ENCODE measurements at regions not wholly inside any gene's neighbourhood (a gene's known extent, or its start where the extent isn't known, plus 50 kb on each side); places are given as distances from the start of the nearest gene placed in this dataset.
"Not testable (repeated sequence)": the region's sequence is repeated elsewhere in the genome, so short reads cannot be mapped to it uniquely, and the experiment has no call there.

DNA sequence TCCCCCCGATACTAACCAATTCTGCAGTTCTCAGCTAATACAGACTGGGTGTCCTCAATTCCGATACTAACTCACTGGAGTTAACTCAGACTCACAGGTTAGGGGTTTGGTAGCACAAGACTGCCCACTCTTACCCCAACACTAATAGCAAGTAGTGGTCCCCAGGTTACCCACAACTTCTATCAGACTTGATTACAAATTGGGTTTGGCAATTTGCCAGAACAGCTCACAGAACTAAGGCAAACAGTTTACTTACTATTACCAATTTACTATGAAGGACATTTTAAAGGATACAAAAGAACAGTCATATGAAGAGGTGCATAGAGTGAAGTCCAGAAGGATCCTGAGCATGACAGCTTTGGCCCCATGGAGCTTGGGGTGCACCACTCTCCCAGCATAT, 201.8 kb upstream of the VCX start:
- no peaks in the 10 kb centered on the region for H3K4me1 ChIP-seq (ENCODE audit: control insufficient read depth, insufficient read depth, low read length)
- peaks cover 9% of the 10 kb centered on the region for H3K27me3 ChIP-seq (ENCODE audit: control insufficient read depth, insufficient read depth, low read length)
- no peaks in the 10 kb centered on the region for H3K36me3 ChIP-seq (ENCODE audit: control insufficient read depth, insufficient read depth, low read length)
- H3K9me3 ChIP-seq (replicated peaks; ENCODE audit: control insufficient read depth, low read depth, low read length), result no peaks in the 10 kb centered on the region
- no peak overlapping the region for H3K4me3 ChIP-seq (ENCODE audit: low read length)
- WGBS (ENCODE audit: insufficient coverage), result 100% methylated on average over 2 of the region's 2 CpGs
- no peak for DNase-seq
- no peak overlapping the region for H3K27ac ChIP-seq (ENCODE audit: low read length)

GRCh38 chrX:7640392-7640791, 202.6 kb upstream of the VCX start:
- no peak for DNase-seq
- WGBS (ENCODE audit: insufficient coverage), result 60% methylated on average over 1 of the region's 2 CpGs
- no peaks in the 10 kb centered on the region for H3K36me3 ChIP-seq (ENCODE audit: control insufficient read depth, insufficient read depth, low read length)
- H3K9me3 ChIP-seq (replicated peaks; ENCODE audit: control insufficient read depth, low read depth, low read length), result no peaks in the 10 kb centered on the region
- H3K4me1 ChIP-seq (ENCODE audit: control insufficient read depth, insufficient read depth, low read length), result no peaks in the 10 kb centered on the region
- H3K27me3 ChIP-seq (ENCODE audit: control insufficient read depth, insufficient read depth, low read length), result peaks cover 8% of the 10 kb centered on the region
- H3K4me3 ChIP-seq (ENCODE audit: low read length), result no peak overlapping the region
- H3K27ac ChIP-seq (ENCODE audit: low read length), result no peak overlapping the region

GRCh38 chrX:7638078-7638710, 204.8 kb upstream of the VCX start:
- no peak overlapping the region for H3K27ac ChIP-seq (ENCODE audit: low read length)
- H3K9me3 ChIP-seq (replicated peaks; ENCODE audit: control insufficient read depth, low read depth, low read length), result no peaks in the 10 kb centered on the region
- peaks cover 2% of the 10 kb centered on the region for H3K27me3 ChIP-seq (ENCODE audit: control insufficient read depth, insufficient read depth, low read length)
- H3K4me1 ChIP-seq (ENCODE audit: control insufficient read depth, insufficient read depth, low read length), result no peaks in the 10 kb centered on the region
- H3K4me3 ChIP-seq (ENCODE audit: low read length), result no peak overlapping the region
- 81% methylated on average over 6 of the region's 7 CpGs for WGBS (ENCODE audit: insufficient coverage)
- H3K36me3 ChIP-seq (ENCODE audit: control insufficient read depth, insufficient read depth, low read length), result no peaks in the 10 kb centered on the region
- no peak for DNase-seq

- no peaks in the 10 kb centered on the region for H3K4me1 ChIP-seq (ENCODE audit: control insufficient read depth, insufficient read depth, low read length)
- no peaks in the 10 kb centered on the region for H3K36me3 ChIP-seq (ENCODE audit: control insufficient read depth, insufficient read depth, low read length)
- no peak overlapping the region for H3K4me3 ChIP-seq (ENCODE audit: low read length)
- DNase-seq, result peak; percentile 57
- WGBS (ENCODE audit: insufficient coverage), result 33% methylated on average over 1 of the region's 3 CpGs
- H3K27me3 ChIP-seq (ENCODE audit: control insufficient read depth, insufficient read depth, low read length), result peaks cover 2% of the 10 kb centered on the region
- peaks cover 2% of the 10 kb centered on the region for H3K9me3 ChIP-seq (replicated peaks; ENCODE audit: control insufficient read depth, low read depth, low read length)
- no peak overlapping the region for H3K27ac ChIP-seq (ENCODE audit: low read length)
These were observed 205.9 kb upstream of the VCX start for GRCh38 chrX:7637066-7637465.

- whole genome bisulfite sequencing (ENCODE audit: insufficient coverage), result no CpG with 5 or more reads among the region's 3 CpGs
- H3K4me3 ChIP-seq (ENCODE audit: low read length), result no peak overlapping the region
- H3K27me3 ChIP-seq (ENCODE audit: control insufficient read depth, insufficient read depth, low read length), result peaks cover 2% of the 10 kb centered on the region
- no peaks in the 10 kb centered on the region for H3K36me3 ChIP-seq (ENCODE audit: control insufficient read depth, insufficient read depth, low read length)
- no peak for DNase-seq
- H3K4me1 ChIP-seq (ENCODE audit: control insufficient read depth, insufficient read depth, low read length), result no peaks in the 10 kb centered on the region
- H3K27ac ChIP-seq (ENCODE audit: low read length), result no peak overlapping the region
- peaks cover 2% of the 10 kb centered on the region for H3K9me3 ChIP-seq (replicated peaks; ENCODE audit: control insufficient read depth, low read depth, low read length)
These were observed 207.4 kb upstream of the VCX start for GRCh38 chrX:7635604-7636003.

- Histone ChIP-seq H3K27me3 (ENCODE audit: control insufficient read depth, insufficient read depth, low read length) (peaks cover 2% of the 10 kb centered on the region), H3K4me1 (ENCODE audit: control insufficient read depth, insufficient read depth, low read length) (no peaks in the 10 kb centered on the region), H3K9me3 (replicated peaks; ENCODE audit: control insufficient read depth, low read depth, low read length) (no peaks in the 10 kb centered on the region), H3K27ac (ENCODE audit: low read length) (no peak overlapping the region), H3K36me3 (ENCODE audit: control insufficient read depth, insufficient read depth, low read length) (no peaks in the 10 kb centered on the region), H3K4me3 (ENCODE audit: low read length) (no peak overlapping the region)
- WGBS (ENCODE audit: insufficient coverage), result 43% methylated on average over 1 of the region's 3 CpGs
- DNase-seq, result no peak
These were observed 222.4 kb upstream of the VCX start for GRCh38 chrX:7620560-7620959.

GRCh38 chrX:7617994-7618393, 225.0 kb upstream of the VCX start:
- H3K36me3 ChIP-seq (ENCODE audit: control insufficient read depth, insufficient read depth, low read length), result no peaks in the 10 kb centered on the region
- H3K27me3 ChIP-seq (ENCODE audit: control insufficient read depth, insufficient read depth, low read length), result peaks cover 2% of the 10 kb centered on the region
- no peak overlapping the region for H3K27ac ChIP-seq (ENCODE audit: low read length)
- no peaks in the 10 kb centered on the region for H3K4me1 ChIP-seq (ENCODE audit: control insufficient read depth, insufficient read depth, low read length)
- no CpG with 5 or more reads among the region's 3 CpGs for WGBS (ENCODE audit: insufficient coverage)
- no peak overlapping the region for H3K4me3 ChIP-seq (ENCODE audit: low read length)
- no peak for DNase-seq
- H3K9me3 ChIP-seq (replicated peaks; ENCODE audit: control insufficient read depth, low read depth, low read length), result no peaks in the 10 kb centered on the region

GRCh38 chrX:7614616-7615015, 228.4 kb upstream of the VCX start:
- no peak overlapping the region for H3K4me3 ChIP-seq (ENCODE audit: low read length)
- H3K27me3 ChIP-seq (ENCODE audit: control insufficient read depth, insufficient read depth, low read length), result peaks cover under 1% of the 10 kb centered on the region
- no peaks in the 10 kb centered on the region for H3K9me3 ChIP-seq (replicated peaks; ENCODE audit: control insufficient read depth, low read depth, low read length)
- H3K4me1 ChIP-seq (ENCODE audit: control insufficient read depth, insufficient read depth, low read length), result no peaks in the 10 kb centered on the region
- no peaks in the 10 kb centered on the region for H3K36me3 ChIP-seq (ENCODE audit: control insufficient read depth, insufficient read depth, low read length)
- WGBS (ENCODE audit: insufficient coverage), result 67% methylated on average over 1 of the region's 3 CpGs
- no peak overlapping the region for H3K27ac ChIP-seq (ENCODE audit: low read length)
- DNase-seq, result no peak

- DNase-seq; H3K4me1 ChIP-seq (ENCODE audit: control insufficient read depth, insufficient read depth, low read length); H3K36me3 ChIP-seq (ENCODE audit: control insufficient read depth, insufficient read depth, low read length); H3K4me3 ChIP-seq (ENCODE audit: low read length); H3K9me3 ChIP-seq (replicated peaks; ENCODE audit: control insufficient read depth, low read depth, low read length); H3K27me3 ChIP-seq (ENCODE audit: control insufficient read depth, insufficient read depth, low read length); H3K27ac ChIP-seq (ENCODE audit: low read length): not testable (repeated sequence)
- 98% methylated on average over 16 of the region's 29 CpGs for WGBS (ENCODE audit: insufficient coverage)
These were observed 234.3 kb upstream of the VCX start for GRCh38 chrX:7608625-7609024.

- no CpG with 5 or more reads among the region's 7 CpGs for WGBS (ENCODE audit: insufficient coverage)
- peaks cover 3% of the 10 kb centered on the region for H3K9me3 ChIP-seq (replicated peaks; ENCODE audit: control insufficient read depth, low read depth, low read length)
- DNase-seq, result no peak
- no peak overlapping the region for H3K4me3 ChIP-seq (ENCODE audit: low read length)
- H3K4me1 ChIP-seq (ENCODE audit: control insufficient read depth, insufficient read depth, low read length), result no peaks in the 10 kb centered on the region
- H3K27me3 ChIP-seq (ENCODE audit: control insufficient read depth, insufficient read depth, low read length), result no peaks in the 10 kb centered on the region
- no peak overlapping the region for H3K27ac ChIP-seq (ENCODE audit: low read length)
- no peaks in the 10 kb centered on the region for H3K36me3 ChIP-seq (ENCODE audit: control insufficient read depth, insufficient read depth, low read length)
These were observed 236.8 kb upstream of the VCX start for GRCh38 chrX:7606039-7606652.

DNA sequence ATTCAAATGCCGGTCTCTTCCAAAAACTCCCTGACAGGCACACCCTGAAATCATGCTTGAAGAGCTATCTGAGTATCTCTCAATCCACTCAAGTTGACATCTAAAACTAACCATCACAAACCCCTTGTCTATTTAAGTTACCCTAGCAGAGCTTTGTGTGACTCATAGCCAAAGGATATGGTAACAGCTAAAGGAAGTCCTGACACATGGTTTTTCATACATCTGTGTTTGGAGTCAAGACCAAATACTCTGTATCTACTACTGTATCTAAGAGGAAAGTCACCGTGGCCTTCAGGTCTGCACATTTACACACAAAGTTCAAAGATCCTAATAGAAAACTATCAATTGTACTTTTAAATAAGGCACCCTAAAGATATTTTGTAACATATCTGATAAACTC, 239.6 kb upstream of the VCX start:
- H3K36me3 ChIP-seq (ENCODE audit: control insufficient read depth, insufficient read depth, low read length), result no peaks in the 10 kb centered on the region
- WGBS (ENCODE audit: insufficient coverage), result 89% methylated on average over 1 of the region's 2 CpGs
- no peaks in the 10 kb centered on the region for H3K27me3 ChIP-seq (ENCODE audit: control insufficient read depth, insufficient read depth, low read length)
- no peak overlapping the region for H3K4me3 ChIP-seq (ENCODE audit: low read length)
- H3K27ac ChIP-seq (ENCODE audit: low read length), result no peak overlapping the region
- peaks cover 3% of the 10 kb centered on the region for H3K9me3 ChIP-seq (replicated peaks; ENCODE audit: control insufficient read depth, low read depth, low read length)
- no peak for DNase-seq
- no peaks in the 10 kb centered on the region for H3K4me1 ChIP-seq (ENCODE audit: control insufficient read depth, insufficient read depth, low read length)

Data from muscle of leg (tissue), 3 donors.